HL-60 (cell line): ENCODE measurements at regions not wholly inside any gene's neighbourhood (a gene's known extent, or its start where the extent isn't known, plus 50 kb on each side); places are given as distances from the start of the nearest gene placed in this dataset.

ENCODE experiments used
- SPI1 ChIP-seq: IDR thresholded peaks from 2 replicates; pipeline ENCODE4 v1.6.1; 2012; ENCODE audit warnings: low read depth, mild to moderate bottlenecking, borderline replicate concordance
- TF ChIP-seq, protein P1 (sequence below): IDR thresholded peaks from one replicate; pipeline ENCODE4 v1.5.1; 2011; ENCODE audit warnings: low read length, control low read depth, inconsistent platforms; ENCODE audit not compliant: insufficient read depth

DNA sequence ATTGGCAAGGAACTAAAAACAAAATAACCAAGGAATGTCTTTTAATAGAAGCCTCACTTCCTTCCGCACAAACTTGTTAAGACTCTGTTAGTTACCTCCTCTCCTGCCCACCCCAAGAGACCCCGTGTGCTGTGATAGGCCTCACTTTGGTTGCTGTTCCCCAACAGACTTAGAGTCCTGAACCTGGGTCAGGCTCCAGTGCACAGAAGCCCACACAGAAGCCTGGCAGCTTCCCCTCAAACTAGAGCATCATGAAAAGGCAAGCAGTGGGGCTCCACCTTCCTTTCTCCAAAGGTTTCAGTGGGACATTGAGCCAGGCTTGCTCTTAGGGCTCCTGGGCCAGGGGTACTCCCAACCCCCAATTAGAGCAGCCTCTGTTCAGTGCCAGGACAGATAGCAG, 230.5 kb downstream of the ESM1 start:
- TF ChIP-seq, protein P1, sequence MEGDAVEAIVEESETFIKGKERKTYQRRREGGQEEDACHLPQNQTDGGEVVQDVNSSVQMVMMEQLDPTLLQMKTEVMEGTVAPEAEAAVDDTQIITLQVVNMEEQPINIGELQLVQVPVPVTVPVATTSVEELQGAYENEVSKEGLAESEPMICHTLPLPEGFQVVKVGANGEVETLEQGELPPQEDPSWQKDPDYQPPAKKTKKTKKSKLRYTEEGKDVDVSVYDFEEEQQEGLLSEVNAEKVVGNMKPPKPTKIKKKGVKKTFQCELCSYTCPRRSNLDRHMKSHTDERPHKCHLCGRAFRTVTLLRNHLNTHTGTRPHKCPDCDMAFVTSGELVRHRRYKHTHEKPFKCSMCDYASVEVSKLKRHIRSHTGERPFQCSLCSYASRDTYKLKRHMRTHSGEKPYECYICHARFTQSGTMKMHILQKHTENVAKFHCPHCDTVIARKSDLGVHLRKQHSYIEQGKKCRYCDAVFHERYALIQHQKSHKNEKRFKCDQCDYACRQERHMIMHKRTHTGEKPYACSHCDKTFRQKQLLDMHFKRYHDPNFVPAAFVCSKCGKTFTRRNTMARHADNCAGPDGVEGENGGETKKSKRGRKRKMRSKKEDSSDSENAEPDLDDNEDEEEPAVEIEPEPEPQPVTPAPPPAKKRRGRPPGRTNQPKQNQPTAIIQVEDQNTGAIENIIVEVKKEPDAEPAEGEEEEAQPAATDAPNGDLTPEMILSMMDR: no peak
- no peak for TF ChIP-seq SPI1
